GM21786 (cell line): ENCODE measurements at regions not wholly inside any gene's neighbourhood (a gene's known extent, or its start where the extent isn't known, plus 50 kb on each side); places are given as distances from the start of the nearest gene placed in this dataset.
A peak's percentile ranks its signal among the peaks of the same experiment; 100 is the strongest.

ENCODE experiments used
- ATAC-seq: cut with Tn5 transposase; IDR thresholded peaks from one replicate; pipeline ENCODE4 v1.9.1; 2021; ENCODE audit not compliant: unreplicated experiment

GRCh38 chr1:96962751-96963211 lies 241.2 kb downstream of the PTBP2 start:
- ATAC-seq = no peak

- ATAC-seq = no peak
These were observed 243.2 kb downstream of the PTBP2 start for GRCh38 chr1:96964761-96965160.

GRCh38 chr1:96966536-96967138 lies 245.1 kb downstream of the PTBP2 start:
- peak; percentile 95 for ATAC-seq

GRCh38 chr1:96967311-96967710 lies 245.7 kb downstream of the PTBP2 start:
- no peak for ATAC-seq

GRCh38 chr1:96968541-96968940 lies 247.0 kb downstream of the PTBP2 start:
- ATAC-seq = no peak

- no peak for ATAC-seq
These were observed 247.4 kb downstream of the PTBP2 start for GRCh38 chr1:96968983-96969382.

GRCh38 chr1:96969656-96970163 lies 248.1 kb downstream of the PTBP2 start:
- no peak for ATAC-seq

GRCh38 chr1:96971439-96971838 lies 249.9 kb downstream of the PTBP2 start:
- ATAC-seq = no peak

GRCh38 chr1:96971849-96972602 lies 250.4 kb downstream of the PTBP2 start:
- no peak for ATAC-seq

- ATAC-seq = no peak
These were observed 252.0 kb downstream of the PTBP2 start for GRCh38 chr1:96973605-96974004.

- ATAC-seq = no peak
These were observed 256.9 kb downstream of the PTBP2 start for GRCh38 chr1:96978444-96978843.

- ATAC-seq = no peak
These were observed 257.3 kb downstream of the PTBP2 start for GRCh38 chr1:96978901-96979300.

- ATAC-seq = no peak
These were observed 258.0 kb downstream of the PTBP2 start for GRCh38 chr1:96979304-96980268.

GRCh38 chr1:96980448-96980847 lies 258.9 kb downstream of the PTBP2 start:
- ATAC-seq = no peak

- no peak for ATAC-seq
These were observed 259.6 kb downstream of the PTBP2 start for GRCh38 chr1:96981181-96981580.

- no peak for ATAC-seq
These were observed 260.5 kb downstream of the PTBP2 start for GRCh38 chr1:96982118-96982517.

- no peak for ATAC-seq
These were observed 262.3 kb downstream of the PTBP2 start for GRCh38 chr1:96983866-96984265.

- no peak for ATAC-seq
These were observed 265.7 kb downstream of the PTBP2 start for GRCh38 chr1:96987186-96987703.

GRCh38 chr1:96989302-96989701 lies 267.7 kb downstream of the PTBP2 start:
- no peak for ATAC-seq

GRCh38 chr1:96990136-96990535 lies 268.6 kb downstream of the PTBP2 start:
- ATAC-seq = no peak

- no peak for ATAC-seq
These were observed 269.7 kb downstream of the PTBP2 start for GRCh38 chr1:96991261-96991660.
